SK-N-SH (cell line): ENCODE measurements at regions not wholly inside any gene's neighbourhood (a gene's known extent, or its start where the extent isn't known, plus 50 kb on each side); places are given as distances from the start of the nearest gene placed in this dataset.

Experiments used
- EP300 ChIP-seq, 2 experiments: IDR thresholded peaks; 2 replicates each; pipeline versions ENCODE4 v1.4.0 to v1.6.1; 2012; ENCODE audit warnings: borderline replicate concordance in 1 of 2, low read depth in 1 of 2, low read length in 1 of 2
- EZH2phosphoT487 ChIP-seq: fragments of 200-600 bp; sonication (generic); IDR thresholded peaks from 2 replicates; pipeline ENCODE4 v1.6.1; 2017; ENCODE audit warnings: low read depth, mixed run types, mild to moderate bottlenecking, antibody characterized with exemption, moderate library complexity, borderline replicate concordance
- NRF1 ChIP-seq: IDR thresholded peaks from 2 replicates; pipeline ENCODE4 v1.6.1; 2012; ENCODE audit warnings: low read depth, mild to moderate bottlenecking, low read length
- SMC3 ChIP-seq: IDR thresholded peaks from 2 replicates; pipeline ENCODE4 v1.6.1; 2012; ENCODE audit warnings: low read depth, low read length, improper control_type of control experiment
- YY1 ChIP-seq: IDR thresholded peaks from 2 replicates; pipeline ENCODE4 v1.4.0; 2012; ENCODE audit warnings: low read depth, mild to moderate bottlenecking
- TF ChIP-seq, protein P1 (sequence below): IDR thresholded peaks from 2 replicates; pipeline ENCODE4 v1.4.0; 2012; ENCODE audit warnings: low read depth
- TF ChIP-seq, protein P2 (sequence below): fragments of 200-600 bp; sonication (generic); IDR thresholded peaks from 2 replicates; pipeline ENCODE4 v1.6.1; 2017; ENCODE audit warnings: antibody characterized with exemption, mild to moderate bottlenecking, moderate library complexity
- TF ChIP-seq, protein P3 (sequence below): IDR thresholded peaks from 2 replicates; pipeline ENCODE4 v1.4.0; 2012; ENCODE audit warnings: low read depth, borderline replicate concordance

DNA sequence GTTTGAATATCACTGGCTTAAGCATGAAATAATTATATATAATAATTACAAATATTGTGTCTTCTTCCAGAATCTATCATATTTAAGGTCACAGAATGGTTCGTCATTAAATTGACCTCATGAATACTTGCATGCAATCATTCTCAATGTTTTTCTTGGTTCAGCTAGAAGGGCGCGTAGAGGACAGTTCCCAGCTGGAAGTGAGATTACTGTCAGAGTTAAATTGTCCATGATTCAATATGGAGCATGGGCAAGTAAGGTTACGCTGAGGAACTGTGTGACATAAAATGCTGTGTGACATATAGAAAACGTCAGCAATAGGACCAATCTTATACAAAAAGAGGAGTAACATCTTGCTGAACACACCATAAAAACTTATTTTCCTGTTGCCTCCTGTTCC, 2423.5 kb upstream of the RAG2 start:
- TF ChIP-seq, protein P1, sequence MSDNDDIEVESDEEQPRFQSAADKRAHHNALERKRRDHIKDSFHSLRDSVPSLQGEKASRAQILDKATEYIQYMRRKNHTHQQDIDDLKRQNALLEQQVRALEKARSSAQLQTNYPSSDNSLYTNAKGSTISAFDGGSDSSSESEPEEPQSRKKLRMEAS, result no peak
- no peak for TF ChIP-seq NRF1
- TF ChIP-seq, protein P2, sequence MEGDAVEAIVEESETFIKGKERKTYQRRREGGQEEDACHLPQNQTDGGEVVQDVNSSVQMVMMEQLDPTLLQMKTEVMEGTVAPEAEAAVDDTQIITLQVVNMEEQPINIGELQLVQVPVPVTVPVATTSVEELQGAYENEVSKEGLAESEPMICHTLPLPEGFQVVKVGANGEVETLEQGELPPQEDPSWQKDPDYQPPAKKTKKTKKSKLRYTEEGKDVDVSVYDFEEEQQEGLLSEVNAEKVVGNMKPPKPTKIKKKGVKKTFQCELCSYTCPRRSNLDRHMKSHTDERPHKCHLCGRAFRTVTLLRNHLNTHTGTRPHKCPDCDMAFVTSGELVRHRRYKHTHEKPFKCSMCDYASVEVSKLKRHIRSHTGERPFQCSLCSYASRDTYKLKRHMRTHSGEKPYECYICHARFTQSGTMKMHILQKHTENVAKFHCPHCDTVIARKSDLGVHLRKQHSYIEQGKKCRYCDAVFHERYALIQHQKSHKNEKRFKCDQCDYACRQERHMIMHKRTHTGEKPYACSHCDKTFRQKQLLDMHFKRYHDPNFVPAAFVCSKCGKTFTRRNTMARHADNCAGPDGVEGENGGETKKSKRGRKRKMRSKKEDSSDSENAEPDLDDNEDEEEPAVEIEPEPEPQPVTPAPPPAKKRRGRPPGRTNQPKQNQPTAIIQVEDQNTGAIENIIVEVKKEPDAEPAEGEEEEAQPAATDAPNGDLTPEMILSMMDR, result no peak
- no peak for TF ChIP-seq SMC3
- TF ChIP-seq YY1, result no peak
- TF ChIP-seq, protein P3, sequence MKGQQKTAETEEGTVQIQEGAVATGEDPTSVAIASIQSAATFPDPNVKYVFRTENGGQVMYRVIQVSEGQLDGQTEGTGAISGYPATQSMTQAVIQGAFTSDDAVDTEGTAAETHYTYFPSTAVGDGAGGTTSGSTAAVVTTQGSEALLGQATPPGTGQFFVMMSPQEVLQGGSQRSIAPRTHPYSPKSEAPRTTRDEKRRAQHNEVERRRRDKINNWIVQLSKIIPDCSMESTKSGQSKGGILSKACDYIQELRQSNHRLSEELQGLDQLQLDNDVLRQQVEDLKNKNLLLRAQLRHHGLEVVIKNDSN, result no peak
- TF ChIP-seq EP300 (IDR thresholded peaks at IDR 0.05; ENCODE audit: borderline replicate concordance in 1 of 2, low read depth in 1 of 2, low read length in 1 of 2), result no peak
- no peak for TF ChIP-seq EZH2phosphoT487
